ENCODE measurements at regions not wholly inside any gene's neighbourhood (a gene's known extent, or its start where the extent isn't known, plus 50 kb on each side); places are given as distances from the start of the nearest gene placed in this dataset.

DNA sequence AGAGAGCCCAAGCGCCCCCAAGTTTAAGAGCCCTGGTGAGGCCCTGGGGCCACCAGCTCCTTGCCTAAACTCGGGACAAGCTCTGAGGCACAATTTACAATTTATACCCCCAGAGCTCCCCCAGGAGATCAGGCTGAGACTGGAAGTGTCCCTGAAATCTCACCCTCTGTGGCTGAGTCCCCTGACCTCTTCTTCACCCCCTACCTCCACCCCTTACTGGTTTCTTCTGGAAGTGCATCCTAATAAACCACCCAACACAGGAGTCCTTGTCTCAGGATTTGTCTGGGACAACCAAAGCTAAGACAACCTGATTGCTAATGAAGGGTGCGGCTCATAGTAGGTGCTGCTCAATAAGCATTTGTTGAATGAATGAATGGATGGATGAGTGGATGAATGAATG is 206.4 kb downstream of the BCL11B start:
- Histone ChIP-seq H3K27me3 (ENCODE audit: control insufficient read depth, insufficient read depth, low read length) (no peaks in the 10 kb centered on the region), H3K4me3 (ENCODE audit: low read length) (no peak overlapping the region), H3K27ac (ENCODE audit: low read length) (no peak overlapping the region), H3K36me3 (ENCODE audit: control insufficient read depth, insufficient read depth, low read length) (no peaks in the 10 kb centered on the region), H3K9me3 (ENCODE audit: control insufficient read depth, low read depth, low read length) (peaks cover 12% of the 10 kb centered on the region), H3K4me1 (ENCODE audit: control insufficient read depth, insufficient read depth, low read length) (peaks cover 3% of the 10 kb centered on the region)
- no CpG with 5 or more reads among the region's 3 CpGs for whole genome bisulfite sequencing (ENCODE audit: insufficient coverage, low lambda C conversion rate)
- DNase-seq = no peak

DNA sequence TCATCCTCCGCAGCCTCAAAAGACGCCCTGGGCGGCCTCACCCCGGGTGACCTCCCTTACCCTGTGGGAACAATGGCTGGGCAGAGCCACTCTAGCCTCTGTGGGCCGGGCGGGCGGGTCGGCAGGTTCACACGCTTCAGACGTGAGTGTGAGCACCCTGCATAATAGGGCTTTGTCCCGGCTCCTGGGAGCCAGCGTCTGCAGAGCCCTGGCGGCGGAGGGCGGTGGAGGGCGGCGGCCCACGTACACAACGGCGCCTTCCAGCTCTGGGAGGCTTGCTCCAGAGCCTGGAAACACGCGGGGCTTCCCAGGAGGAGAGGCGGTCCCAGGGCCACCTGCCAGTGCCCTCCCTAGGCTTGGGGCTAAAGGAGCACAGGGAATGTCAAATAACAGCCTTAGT is 205.6 kb downstream of the BCL11B start:
- Histone ChIP-seq H3K36me3 (ENCODE audit: control insufficient read depth, insufficient read depth, low read length) (no peaks in the 10 kb centered on the region), H3K4me1 (ENCODE audit: control insufficient read depth, insufficient read depth, low read length) (peaks cover 3% of the 10 kb centered on the region), H3K4me3 (ENCODE audit: low read length) (no peak overlapping the region), H3K9me3 (ENCODE audit: control insufficient read depth, low read depth, low read length) (peaks cover 14% of the 10 kb centered on the region), H3K27me3 (ENCODE audit: control insufficient read depth, insufficient read depth, low read length) (no peaks in the 10 kb centered on the region), H3K27ac (ENCODE audit: low read length) (no peak overlapping the region)
- no CpG with 5 or more reads among the region's 23 CpGs for WGBS (ENCODE audit: insufficient coverage, low lambda C conversion rate)
- DNase-seq = no peak

DNA sequence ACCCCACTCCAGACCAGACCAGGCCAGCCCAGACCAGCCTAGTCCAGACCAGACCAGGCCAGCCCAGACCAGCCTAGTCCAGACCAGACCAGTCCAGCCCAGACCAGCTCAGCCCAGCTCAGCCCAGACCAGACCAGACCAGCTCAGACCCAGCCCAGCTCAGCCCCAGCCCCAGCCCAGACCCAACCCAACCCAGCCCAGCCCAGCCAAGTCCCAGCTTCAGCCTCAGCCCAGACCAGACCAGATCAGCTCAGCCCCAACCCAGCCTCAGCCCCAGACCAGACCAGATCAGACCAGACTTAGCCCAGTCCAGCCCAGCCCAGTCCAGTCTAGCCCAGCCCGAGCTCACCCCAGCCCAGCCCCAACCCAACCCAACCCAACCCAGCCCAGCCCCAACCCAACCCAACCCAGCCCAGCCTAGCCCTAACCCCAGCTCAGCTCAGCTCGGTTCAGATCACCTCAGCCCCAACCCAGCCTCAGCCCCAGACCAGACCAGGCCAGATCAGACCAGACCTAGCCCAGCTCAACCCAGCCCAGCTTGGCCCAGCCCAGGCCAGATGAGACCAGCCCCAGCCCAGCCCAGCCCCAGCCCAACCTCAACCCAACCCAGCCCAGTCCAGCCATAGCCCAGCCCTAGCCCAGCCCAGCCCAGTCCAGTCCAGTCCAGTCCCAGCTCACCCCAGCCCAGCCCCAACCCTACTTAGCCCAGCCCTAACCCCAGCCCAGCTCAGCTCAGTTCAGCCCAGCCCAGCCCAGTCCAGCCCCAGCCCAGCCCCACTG is 204.7 kb downstream of the BCL11B start:
- peaks cover 3% of the 10 kb centered on the region for H3K4me1 ChIP-seq (ENCODE audit: control insufficient read depth, insufficient read depth, low read length)
- DNase-seq = no peak
- no peaks in the 10 kb centered on the region for H3K36me3 ChIP-seq (ENCODE audit: control insufficient read depth, insufficient read depth, low read length)
- peaks cover 14% of the 10 kb centered on the region for H3K9me3 ChIP-seq (ENCODE audit: control insufficient read depth, low read depth, low read length)
- H3K4me3 ChIP-seq (ENCODE audit: low read length) = no peak overlapping the region
- WGBS (ENCODE audit: insufficient coverage, low lambda C conversion rate) = no CpG with 5 or more reads among the region's 2 CpGs
- H3K27ac ChIP-seq (ENCODE audit: low read length) = no peak overlapping the region
- H3K27me3 ChIP-seq (ENCODE audit: control insufficient read depth, insufficient read depth, low read length) = no peaks in the 10 kb centered on the region

DNA sequence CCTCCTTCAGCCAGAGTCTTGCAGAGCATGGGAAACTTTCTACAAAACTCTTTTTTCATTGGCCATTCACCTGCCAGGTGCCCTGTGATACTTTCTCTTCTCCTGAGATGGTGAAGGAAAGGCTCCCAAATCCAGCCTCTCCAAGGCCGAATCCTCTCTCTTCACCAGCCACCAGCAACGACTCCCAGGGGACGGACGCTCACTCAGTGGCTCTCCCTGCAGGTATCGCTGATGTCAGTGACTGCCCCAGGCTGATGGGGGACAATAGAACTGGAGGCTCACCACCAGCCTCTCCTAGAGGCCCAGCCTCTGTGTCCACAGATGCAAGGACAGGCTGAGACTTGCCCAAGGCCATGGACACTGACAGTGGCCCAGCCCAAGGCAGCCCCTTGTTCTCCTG is 204.1 kb downstream of the BCL11B start:
- Histone ChIP-seq H3K36me3 (ENCODE audit: control insufficient read depth, insufficient read depth, low read length) (no peaks in the 10 kb centered on the region), H3K4me1 (ENCODE audit: control insufficient read depth, insufficient read depth, low read length) (peaks cover 3% of the 10 kb centered on the region), H3K9me3 (ENCODE audit: control insufficient read depth, low read depth, low read length) (peaks cover 14% of the 10 kb centered on the region), H3K4me3 (ENCODE audit: low read length) (no peak overlapping the region), H3K27me3 (ENCODE audit: control insufficient read depth, insufficient read depth, low read length) (no peaks in the 10 kb centered on the region), H3K27ac (ENCODE audit: low read length) (no peak overlapping the region)
- no CpG with 5 or more reads among the region's 5 CpGs for WGBS (ENCODE audit: insufficient coverage, low lambda C conversion rate)
- no peak for DNase-seq

DNA sequence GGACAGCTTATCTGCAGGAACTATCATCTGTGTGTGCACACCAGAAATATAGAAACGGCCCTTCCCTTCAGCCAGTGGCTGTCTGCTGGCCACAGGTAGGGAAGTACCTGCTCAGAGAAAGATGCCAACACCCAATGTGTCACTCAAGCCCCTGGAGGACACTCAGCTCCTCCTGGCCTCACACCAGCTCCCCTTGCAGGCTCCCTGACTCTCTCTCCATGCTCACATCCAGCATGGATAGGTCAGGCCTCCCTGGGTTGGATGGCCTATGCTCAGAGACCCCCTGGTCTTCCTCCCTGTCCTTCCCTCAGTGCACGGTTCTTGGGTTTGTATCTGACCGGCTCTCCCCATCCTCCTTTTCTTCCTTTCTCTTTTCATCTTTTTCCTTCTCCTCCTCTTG is 202.1 kb downstream of the BCL11B start:
- Histone ChIP-seq H3K4me3 (ENCODE audit: low read length) (no peak overlapping the region), H3K27me3 (ENCODE audit: control insufficient read depth, insufficient read depth, low read length) (no peaks in the 10 kb centered on the region), H3K9me3 (ENCODE audit: control insufficient read depth, low read depth, low read length) (peaks cover 14% of the 10 kb centered on the region), H3K4me1 (ENCODE audit: control insufficient read depth, insufficient read depth, low read length) (no peaks in the 10 kb centered on the region), H3K36me3 (ENCODE audit: control insufficient read depth, insufficient read depth, low read length) (no peaks in the 10 kb centered on the region), H3K27ac (ENCODE audit: low read length) (no peak overlapping the region)
- no peak for DNase-seq
- WGBS (ENCODE audit: insufficient coverage, low lambda C conversion rate) = 60% methylated on average over 2 of the region's 3 CpGs

DNA sequence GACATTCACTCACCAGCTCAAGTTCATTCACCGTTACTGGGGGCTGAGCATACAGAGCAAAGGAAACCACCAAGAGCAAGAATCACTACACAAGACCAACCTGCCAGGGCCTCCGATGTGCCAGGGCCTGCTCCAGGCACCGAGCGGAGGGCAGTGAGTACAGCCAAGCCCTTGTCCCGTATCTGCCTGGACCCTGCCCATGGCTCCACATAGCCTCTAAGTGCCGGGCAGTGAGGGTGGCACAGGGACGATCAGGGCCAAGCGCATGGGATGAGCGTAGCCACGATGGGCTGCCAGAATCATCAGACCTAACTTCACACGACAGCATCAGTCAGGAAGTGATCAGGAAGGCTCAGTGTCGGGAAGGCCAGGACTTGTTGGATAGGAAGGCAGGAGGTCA is 199.6 kb downstream of the BCL11B start:
- no peak overlapping the region for H3K4me3 ChIP-seq (ENCODE audit: low read length)
- H3K4me1 ChIP-seq (ENCODE audit: control insufficient read depth, insufficient read depth, low read length) = no peaks in the 10 kb centered on the region
- no peaks in the 10 kb centered on the region for H3K27me3 ChIP-seq (ENCODE audit: control insufficient read depth, insufficient read depth, low read length)
- no peak overlapping the region for H3K27ac ChIP-seq (ENCODE audit: low read length)
- H3K36me3 ChIP-seq (ENCODE audit: control insufficient read depth, insufficient read depth, low read length) = no peaks in the 10 kb centered on the region
- H3K9me3 ChIP-seq (ENCODE audit: control insufficient read depth, low read depth, low read length) = peaks cover 6% of the 10 kb centered on the region
- DNase-seq = no peak
- no CpG with 5 or more reads among the region's 12 CpGs for WGBS (ENCODE audit: insufficient coverage, low lambda C conversion rate)

DNA sequence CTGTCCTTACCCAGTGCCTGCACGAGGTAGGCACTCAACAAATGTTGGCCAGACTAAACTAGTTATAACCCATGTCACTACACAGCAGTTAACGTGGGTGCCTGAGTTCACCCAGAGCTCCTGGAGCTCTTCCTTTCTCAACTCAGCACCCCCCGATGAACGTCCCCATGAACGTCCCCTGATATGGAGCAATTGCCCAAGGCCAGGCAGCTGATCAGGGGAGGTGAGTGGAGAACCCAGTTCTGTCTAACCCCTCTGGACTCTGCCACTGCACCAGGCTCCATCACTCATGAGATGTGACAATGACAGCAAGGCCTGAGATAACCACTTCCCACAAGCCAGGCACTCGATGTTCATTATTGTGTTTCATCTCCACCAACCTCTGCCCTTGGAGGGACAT is 199.0 kb downstream of the BCL11B start:
- DNase-seq = no peak
- no CpG with 5 or more reads among the region's 6 CpGs for WGBS (ENCODE audit: insufficient coverage, low lambda C conversion rate)
- H3K27ac ChIP-seq (ENCODE audit: low read length) = no peak overlapping the region
- no peak overlapping the region for H3K4me3 ChIP-seq (ENCODE audit: low read length)
- no peaks in the 10 kb centered on the region for H3K27me3 ChIP-seq (ENCODE audit: control insufficient read depth, insufficient read depth, low read length)
- peaks cover 3% of the 10 kb centered on the region for H3K9me3 ChIP-seq (ENCODE audit: control insufficient read depth, low read depth, low read length)
- H3K4me1 ChIP-seq (ENCODE audit: control insufficient read depth, insufficient read depth, low read length) = no peaks in the 10 kb centered on the region
- no peaks in the 10 kb centered on the region for H3K36me3 ChIP-seq (ENCODE audit: control insufficient read depth, insufficient read depth, low read length)

DNA sequence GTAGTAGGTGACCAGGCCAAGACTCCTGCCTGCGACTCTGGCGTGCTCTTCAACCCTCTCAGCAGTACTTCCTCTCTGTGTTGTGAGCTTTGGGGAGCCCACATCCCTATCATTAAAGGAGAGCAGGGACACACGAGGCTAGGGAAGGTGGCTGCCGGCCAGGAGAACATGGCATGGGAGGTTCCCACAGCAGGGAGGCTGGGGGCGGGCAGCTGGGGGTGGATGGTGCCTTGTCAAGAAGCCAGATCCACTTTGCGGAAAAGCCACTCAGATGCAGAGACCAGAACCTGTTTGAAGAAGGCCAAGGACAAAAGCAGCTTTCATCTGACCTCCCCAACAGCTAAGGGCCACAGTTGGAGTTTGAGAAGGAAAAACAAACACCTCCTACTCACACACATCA is 198.6 kb downstream of the BCL11B start:
- Histone ChIP-seq H3K9me3 (ENCODE audit: control insufficient read depth, low read depth, low read length) (peaks cover 3% of the 10 kb centered on the region), H3K4me1 (ENCODE audit: control insufficient read depth, insufficient read depth, low read length) (no peaks in the 10 kb centered on the region), H3K27ac (ENCODE audit: low read length) (no peak overlapping the region), H3K4me3 (ENCODE audit: low read length) (no peak overlapping the region), H3K27me3 (ENCODE audit: control insufficient read depth, insufficient read depth, low read length) (no peaks in the 10 kb centered on the region), H3K36me3 (ENCODE audit: control insufficient read depth, insufficient read depth, low read length) (no peaks in the 10 kb centered on the region)
- WGBS (ENCODE audit: insufficient coverage, low lambda C conversion rate) = no CpG with 5 or more reads among the region's 6 CpGs
- DNase-seq = no peak

DNA sequence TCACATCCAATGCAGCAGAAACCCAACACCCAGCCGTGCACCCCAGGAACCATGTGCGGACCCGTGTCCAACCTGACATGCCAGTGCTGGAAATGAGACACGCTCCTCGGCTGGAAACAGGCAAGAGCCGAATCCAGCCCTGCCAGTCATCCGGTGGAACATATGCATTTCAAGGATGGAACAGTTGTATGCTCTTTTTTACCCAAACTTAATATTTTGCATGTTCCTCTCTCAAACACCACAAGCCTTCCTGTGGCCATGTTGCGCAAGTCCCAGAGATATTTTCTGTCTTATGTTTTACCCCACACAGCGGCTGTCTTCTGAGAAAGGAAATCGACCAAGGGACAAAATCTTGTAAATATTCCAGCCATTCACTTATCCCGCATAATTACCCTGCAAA is 196.9 kb downstream of the BCL11B start:
- WGBS (ENCODE audit: insufficient coverage, low lambda C conversion rate) = 100% methylated on average over 2 of the region's 11 CpGs
- H3K27ac ChIP-seq (ENCODE audit: low read length) = no peak overlapping the region
- no peaks in the 10 kb centered on the region for H3K4me1 ChIP-seq (ENCODE audit: control insufficient read depth, insufficient read depth, low read length)
- H3K27me3 ChIP-seq (ENCODE audit: control insufficient read depth, insufficient read depth, low read length) = no peaks in the 10 kb centered on the region
- H3K36me3 ChIP-seq (ENCODE audit: control insufficient read depth, insufficient read depth, low read length) = no peaks in the 10 kb centered on the region
- H3K9me3 ChIP-seq (ENCODE audit: control insufficient read depth, low read depth, low read length) = peaks cover 3% of the 10 kb centered on the region
- H3K4me3 ChIP-seq (ENCODE audit: low read length) = no peak overlapping the region
- DNase-seq = no peak

DNA sequence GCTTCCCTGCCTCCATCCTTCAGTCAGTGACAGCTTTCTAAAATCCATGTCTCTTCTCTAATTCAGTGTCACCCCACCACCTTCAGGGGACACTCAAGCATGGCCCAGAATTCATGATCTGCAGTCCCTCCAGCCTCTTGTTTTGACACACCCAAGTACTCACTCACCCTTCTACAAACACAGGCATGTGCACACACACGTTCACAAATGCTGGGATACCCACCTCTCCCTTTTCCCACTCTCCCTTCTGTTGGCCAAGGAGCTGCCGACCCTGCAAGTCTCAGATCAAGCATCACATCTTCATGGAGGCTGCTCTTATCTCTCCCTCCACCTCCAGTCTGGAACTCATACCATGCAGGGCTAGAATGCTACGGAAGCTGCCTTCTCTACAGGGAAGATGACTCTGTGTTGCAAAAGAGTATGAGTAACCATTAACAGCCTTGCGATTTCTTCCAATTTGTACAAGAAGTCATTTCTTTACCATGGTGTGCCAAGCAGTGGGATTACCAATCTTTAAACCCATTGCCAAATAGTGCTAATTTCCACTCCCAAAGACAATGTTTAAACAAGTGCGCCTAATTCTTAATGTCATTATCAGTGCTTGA is 196.1 kb downstream of the BCL11B start:
- Histone ChIP-seq H3K27me3 (ENCODE audit: control insufficient read depth, insufficient read depth, low read length) (no peaks in the 10 kb centered on the region), H3K27ac (ENCODE audit: low read length) (no peak overlapping the region), H3K4me3 (ENCODE audit: low read length) (no peak overlapping the region), H3K4me1 (ENCODE audit: control insufficient read depth, insufficient read depth, low read length) (no peaks in the 10 kb centered on the region), H3K36me3 (ENCODE audit: control insufficient read depth, insufficient read depth, low read length) (no peaks in the 10 kb centered on the region), H3K9me3 (ENCODE audit: control insufficient read depth, low read depth, low read length) (no peaks in the 10 kb centered on the region)
- WGBS (ENCODE audit: insufficient coverage, low lambda C conversion rate) = 100% methylated on average over 1 of the region's 5 CpGs
- no peak for DNase-seq
